WTC11 (cell line): ENCODE measurements at regions not wholly inside any gene's neighbourhood (a gene's known extent, or its start where the extent isn't known, plus 50 kb on each side); places are given as distances from the start of the nearest gene placed in this dataset.

Experiments
- ATAC-seq: fragments of 200-7000 bp; cut with Tn5 transposase; 2 replicates; pipeline ENCODE4 v1.10.0; 2021; ENCODE audit warnings: mild to moderate bottlenecking, moderate library complexity
- CTCF ChIA-PET: fragments of 300-600 bp; sonication (Branson Sonifier 250); formaldehyde crosslinking; loops from one replicate; lab custom pipeline; 2021; ENCODE audit warnings: antibody characterized with exemption; lab: Charles Lee
- POLR2A ChIA-PET: fragments of 350-600 bp; sonication (Branson Sonifier 250); formaldehyde crosslinking; loops from one replicate; lab custom pipeline; 2021; ENCODE audit warnings: antibody characterized with exemption; lab: Charles Lee
- DNase-seq: peaks from one replicate; pipeline ENCODE4 v3.0.0; 2021; ENCODE audit warnings: low spot score
- H3K27ac Mint-ChIP-seq: 2 replicates; pipeline ENCODE4 v1.8.0; 2021; ENCODE audit warnings: mixed read lengths
- H3K27me3 Mint-ChIP-seq: 2 replicates; pipeline ENCODE4 v1.8.0; 2021; ENCODE audit warnings: low read depth, mild to moderate bottlenecking, moderate library complexity, mixed read lengths
- H3K36me3 Mint-ChIP-seq: 2 replicates; pipeline ENCODE4 v1.8.0; 2021; ENCODE audit warnings: mixed read lengths
- H3K4me1 Mint-ChIP-seq: 2 replicates; pipeline ENCODE4 v1.8.0; 2022; ENCODE audit warnings: mixed read lengths
- H3K4me3 Mint-ChIP-seq: 2 replicates; pipeline ENCODE4 v1.8.0; 2021; ENCODE audit warnings: mild to moderate bottlenecking, moderate library complexity, mixed read lengths
- H3K9me3 Mint-ChIP-seq: 2 replicates; pipeline ENCODE4 v1.8.0; 2021; ENCODE audit warnings: mixed read lengths
- CTCF ChIP-seq: fragments of 200-600 bp; IDR thresholded peaks from 2 replicates; pipeline ENCODE4 v1.8.0; 2022; ENCODE audit warnings: antibody characterized with exemption
- E2F4 ChIP-seq: sonication (generic); formaldehyde crosslinking; IDR thresholded peaks from 2 replicates; pipeline ENCODE4 v1.8.1; 2022; ENCODE audit warnings: low read depth, mild to moderate bottlenecking, moderate library complexity, missing genetic modification reagents, borderline replicate concordance
- ESRRA ChIP-seq: sonication (generic); formaldehyde crosslinking; IDR thresholded peaks from 2 replicates; pipeline ENCODE4 v1.8.1; 2022; ENCODE audit warnings: mild to moderate bottlenecking, missing genetic modification reagents, borderline replicate concordance
- FOXK1 ChIP-seq: sonication (generic); formaldehyde crosslinking; IDR thresholded peaks from 2 replicates; pipeline ENCODE4 v1.8.0; 2022; ENCODE audit warnings: mild to moderate bottlenecking, moderate library complexity, missing genetic modification reagents
- IRF1 ChIP-seq: sonication (generic); formaldehyde crosslinking; IDR thresholded peaks from 2 replicates; pipeline ENCODE4 v1.8.0; 2023; ENCODE audit warnings: missing genetic modification reagents
- MAX ChIP-seq: sonication (generic); formaldehyde crosslinking; IDR thresholded peaks from 2 replicates; pipeline ENCODE4 v1.8.0; 2022; ENCODE audit warnings: mild to moderate bottlenecking, missing genetic modification reagents
- MXD4 ChIP-seq: fragments of 250-450 bp; sonication (Bioruptor Pico); IDR thresholded peaks from 2 replicates; pipeline ENCODE4 v1.8.0; 2021; ENCODE audit warnings: mild to moderate bottlenecking, moderate library complexity, borderline replicate concordance
- NFATC4 ChIP-seq: fragments of 250-450 bp; sonication (Bioruptor Pico); IDR thresholded peaks from 2 replicates; pipeline ENCODE4 v1.9.0; 2021; ENCODE audit warnings: mild to moderate bottlenecking
- PREB ChIP-seq: sonication (generic); formaldehyde crosslinking; IDR thresholded peaks from 2 replicates; pipeline ENCODE4 v1.8.1; 2022; ENCODE audit warnings: mild to moderate bottlenecking, missing genetic modification reagents, moderate library complexity, borderline replicate concordance
- RELA ChIP-seq: sonication (generic); formaldehyde crosslinking; IDR thresholded peaks from 2 replicates; pipeline ENCODE4 v1.8.1; 2022; ENCODE audit warnings: missing genetic modification reagents, mild to moderate bottlenecking, borderline replicate concordance
- SMAD4 ChIP-seq: sonication (generic); formaldehyde crosslinking; IDR thresholded peaks from 2 replicates; pipeline ENCODE4 v1.8.0; 2022; ENCODE audit warnings: mild to moderate bottlenecking, missing genetic modification reagents
- STAT6 ChIP-seq: sonication (generic); formaldehyde crosslinking; conservative IDR thresholded peaks from 2 replicates; pipeline ENCODE4 v1.8.1; 2023; ENCODE audit warnings: mild to moderate bottlenecking, low read depth, missing genetic modification reagents, moderate library complexity
- ZBTB43 ChIP-seq: sonication (generic); formaldehyde crosslinking; IDR thresholded peaks from 2 replicates; pipeline ENCODE4 v1.8.1; 2023; ENCODE audit warnings: mild to moderate bottlenecking, missing genetic modification reagents
- ZMAT4 ChIP-seq: fragments of 250-450 bp; sonication (Bioruptor Pico); IDR thresholded peaks from 2 replicates; pipeline ENCODE4 v1.9.0; 2021; ENCODE audit warnings: mild to moderate bottlenecking
- ZNF219 ChIP-seq: sonication (generic); formaldehyde crosslinking; IDR thresholded peaks from 2 replicates; pipeline ENCODE4 v1.8.0; 2023; ENCODE audit warnings: missing genetic modification reagents, mild to moderate bottlenecking, borderline replicate concordance
- ZNF532 ChIP-seq: fragments of 250-450 bp; sonication (Bioruptor Pico); IDR thresholded peaks from 2 replicates; pipeline ENCODE4 v1.9.0; 2021; ENCODE audit warnings: mild to moderate bottlenecking, borderline replicate concordance

GRCh38 chr1:119276558-119276957 is 92.0 kb upstream of the HAO2 start (continued):
- TF ChIP-seq ZBTB43 (CRISPR knock-in tag) (no peak), STAT6 (no peak), RELA (CRISPR knock-in tag) (no peak), MXD4 (no peak), CTCF (no peak), PREB (CRISPR knock-in tag) (no peak)

- H3K27me3 Mint-ChIP-seq, result 0 out of 2 replicates have a peak, but pooled peaks cover 2% of the 10 kb centered on the region
- POLR2A ChIA-PET, result no interaction called here
- H3K9me3 Mint-ChIP-seq, result peaks cover 4% of the 10 kb centered on the region; the same call in 1 of the 2 replicates
- H3K4me3 Mint-ChIP-seq, result no peak overlapping the region
- no peak overlapping the region for H3K27ac Mint-ChIP-seq
- no peak for DNase-seq
- peaks cover 12% of the 10 kb centered on the region for H3K4me1 Mint-ChIP-seq
- peaks cover 3% of the 10 kb centered on the region; the same call in 1 of the 2 replicates for H3K36me3 Mint-ChIP-seq
- TF ChIP-seq ZMAT4 (no peak), FOXK1 (CRISPR knock-in tag) (no peak), SMAD4 (CRISPR knock-in tag) (no peak), ESRRA (CRISPR knock-in tag) (no peak), ZNF532 (CRISPR knock-in tag) (no peak), STAT6 (no peak), NFATC4 (CRISPR knock-in tag) (no peak), E2F4 (CRISPR knock-in tag) (no peak), ZNF219 (CRISPR knock-in tag) (no peak), MAX (CRISPR knock-in tag) (no peak), IRF1 (no peak)
- TF ChIP-seq, all 79 proteins: peak for 0
- no peak for ATAC-seq
- CTCF ChIA-PET, result no interaction called here
Observed at GRCh38 chr1:119279456-119280381, 88.9 kb upstream of the HAO2 start.
